Keratinocyte (primary cell): ENCODE measurements at regions not wholly inside any gene's neighbourhood (a gene's known extent, or its start where the extent isn't known, plus 50 kb on each side); places are given as distances from the start of the nearest gene placed in this dataset.
A peak's percentile ranks its signal among the peaks of the same experiment; 100 is the strongest.

Source experiments
- DNase-seq: peaks from one replicate; pipeline ENCODE4 v3.0.0-alpha.2; 2011; ENCODE audit warnings: low read depth, missing footprints, low spot score
- FAIRE-seq: peaks from 2 replicates; lab custom pipeline; 2011; peaks lifted over from hg19 to GRCh38; lab: Jason Lieb, UNC
- H2AFZ ChIP-seq: 2 replicates; pipeline ENCODE4 v1.6.0; 2012; ENCODE audit warnings: low read length, control low read depth, inconsistent platforms; ENCODE audit not compliant: control insufficient read depth
- H3K27ac ChIP-seq: 2 replicates; pipeline ENCODE4 v1.5.1; 2011; ENCODE audit warnings: low read length; ENCODE audit not compliant: control insufficient read depth, insufficient read depth
- H3K27me3 ChIP-seq: 3 replicates; pipeline ENCODE4 v1.6.0; 2011; ENCODE audit warnings: low read length; ENCODE audit not compliant: control insufficient read depth, insufficient read depth; ENCODE audit errors: extremely low read depth
- H3K36me3 ChIP-seq, 2 experiments: 2 replicates in 1 of 2; 3 replicates in 1 of 2; pipeline ENCODE4 v1.5.1; 2011; ENCODE audit warnings: low read length in 2 of 2, mild to moderate bottlenecking in 1 of 2; ENCODE audit not compliant: control insufficient read depth in 2 of 2, insufficient read depth in 2 of 2; ENCODE audit errors: extremely low read depth in 1 of 2
- H3K4me1 ChIP-seq: 3 replicates; pipeline ENCODE4 v1.5.1; 2011; ENCODE audit warnings: low read length; ENCODE audit not compliant: control insufficient read depth, insufficient read depth; ENCODE audit errors: extremely low read depth
- H3K4me2 ChIP-seq: 3 replicates; pipeline ENCODE4 v1.6.0; 2011; ENCODE audit warnings: low read depth, low read length; ENCODE audit not compliant: control insufficient read depth, insufficient read depth; ENCODE audit errors: extremely low read depth
- H3K4me3 ChIP-seq, 3 experiments: fragments of 200-600 bp in 1 of 3; sonication (generic) in 1 of 3; 2 replicates in 2 of 3; 3 replicates in 1 of 3; pipeline ENCODE4 v1.5.1; 2011 to 2016; ENCODE audit warnings: low read length in 3 of 3, mild to moderate bottlenecking in 3 of 3, control low read depth in 2 of 3, inconsistent platforms in 1 of 3, low read depth in 1 of 3, mixed read lengths in 1 of 3, mixed run types in 1 of 3, moderate library complexity in 1 of 3; ENCODE audit not compliant: control insufficient read depth in 2 of 3, insufficient read depth in 2 of 3; ENCODE audit errors: extremely low read depth in 1 of 3
- H3K79me2 ChIP-seq: 2 replicates; pipeline ENCODE4 v1.6.0; 2012; ENCODE audit warnings: low read length; ENCODE audit not compliant: control insufficient read depth, insufficient read depth
- H3K9ac ChIP-seq: 3 replicates; pipeline ENCODE4 v1.6.0; 2011; ENCODE audit warnings: low read length; ENCODE audit not compliant: control insufficient read depth, insufficient read depth; ENCODE audit errors: extremely low read depth
- H3K9me1 ChIP-seq: 3 replicates; pipeline ENCODE4 v1.6.0; 2011; ENCODE audit warnings: low read length; ENCODE audit not compliant: control insufficient read depth, insufficient read depth; ENCODE audit errors: extremely low read depth
- H3K9me3 ChIP-seq: 2 replicates; pipeline ENCODE4 v1.5.1; 2012; ENCODE audit warnings: low read depth, low read length; ENCODE audit not compliant: control insufficient read depth
- H4K20me1 ChIP-seq: 3 replicates; pipeline ENCODE4 v1.6.0; 2011; ENCODE audit warnings: low read length; ENCODE audit not compliant: control insufficient read depth, insufficient read depth; ENCODE audit errors: extremely low read depth
- CTCF ChIP-seq, 3 experiments: IDR thresholded peaks in 1 of 3; conservative IDR thresholded peaks in 1 of 3; optimal IDR thresholded peaks in 1 of 3; 2 replicates in 2 of 3; 3 replicates in 1 of 3; pipeline versions ENCODE3 to v1.5.1; 2011; ENCODE audit warnings: low read length in 3 of 3, mild to moderate bottlenecking in 3 of 3, moderate library complexity in 2 of 3, control low read depth in 1 of 3, inconsistent platforms in 1 of 3; ENCODE audit not compliant: insufficient read depth in 2 of 3; ENCODE audit errors: extremely low read depth in 1 of 3
- EZH2 ChIP-seq: IDR thresholded peaks from one replicate; pipeline ENCODE4 v1.6.1; 2012; ENCODE audit warnings: inconsistent platforms, mild to moderate bottlenecking, low read length, moderate library complexity
- dilution Hi-C: fragments of 300-500 bp; cut with MboI; formaldehyde crosslinking; loops from one replicate; pipeline ENCODE4 v1.7.0; 2020; ENCODE audit warnings: low sequenced_read_pairs; ENCODE audit not compliant: extremely low pct_ligation_motif_present

GRCh38 chr16:65323655-65324237 is 201.9 kb upstream of the CDH11 start:
- no peak overlapping the region for H3K27ac ChIP-seq
- TF ChIP-seq EZH2: no peak
- TF ChIP-seq CTCF (optimal IDR thresholded peaks at IDR 0.05 in 1 of 3, IDR thresholded peaks at IDR 0.05 in 1 of 3, conservative IDR thresholded peaks at IDR 0.05 in 1 of 3; ENCODE audit: extremely low read depth in 1 of 3, insufficient read depth in 2 of 3, low read length in 3 of 3): no peak
- no peak overlapping the region for H3K9ac ChIP-seq
- peaks cover 2% of the 10 kb centered on the region for H3K4me1 ChIP-seq
- no peaks in the 10 kb centered on the region for H3K9me3 ChIP-seq
- H3K27me3 ChIP-seq: no peaks in the 10 kb centered on the region
- H3K4me3 ChIP-seq: no peak overlapping the region
- H2AFZ ChIP-seq: no peak overlapping the region
- H3K79me2 ChIP-seq: no peaks in the 10 kb centered on the region
- no peaks in the 10 kb centered on the region for H3K36me3 ChIP-seq
- dilution Hi-C loops: no loop called here
- H3K9me1 ChIP-seq: no peaks in the 10 kb centered on the region
- no peaks in the 10 kb centered on the region for H4K20me1 ChIP-seq
- no peak overlapping the region for H3K4me2 ChIP-seq
- DNase-seq (no peak), FAIRE-seq (no peak)

GRCh38 chr16:65319621-65320231 is 197.9 kb upstream of the CDH11 start:
- no peak overlapping the region for H3K27ac ChIP-seq
- H3K9me3 ChIP-seq: no peaks in the 10 kb centered on the region
- no peak overlapping the region for H2AFZ ChIP-seq
- H3K9me1 ChIP-seq: no peaks in the 10 kb centered on the region
- dilution Hi-C loops: no loop called here
- H4K20me1 ChIP-seq: no peaks in the 10 kb centered on the region
- peak; percentile 26 for FAIRE-seq
- TF ChIP-seq EZH2 (no peak), CTCF (optimal IDR thresholded peaks at IDR 0.05 in 1 of 3, IDR thresholded peaks at IDR 0.05 in 1 of 3, conservative IDR thresholded peaks at IDR 0.05 in 1 of 3; ENCODE audit: extremely low read depth in 1 of 3, insufficient read depth in 2 of 3, low read length in 3 of 3) (no peak)
- no peaks in the 10 kb centered on the region for H3K27me3 ChIP-seq
- no peak overlapping the region for H3K9ac ChIP-seq
- H3K4me3 ChIP-seq: no peak overlapping the region
- H3K4me1 ChIP-seq: peaks cover 10% of the 10 kb centered on the region
- no peaks in the 10 kb centered on the region for H3K79me2 ChIP-seq
- no peak for DNase-seq
- no peak overlapping the region for H3K4me2 ChIP-seq
- no peaks in the 10 kb centered on the region for H3K36me3 ChIP-seq
